Stimulated activated CD8-positive, alpha-beta memory T cell treated with anti-CD3 and anti-CD28 coated beads, Interleukin-15, amount 100 ng/mL, for 24 hours (primary cell): ENCODE measurements at regions not wholly inside any gene's neighbourhood (a gene's known extent, or its start where the extent isn't known, plus 50 kb on each side); places are given as distances from the start of the nearest gene placed in this dataset.

Source experiments
- DNase-seq: peaks from one replicate; pipeline ENCODE4 v3.0.0-alpha.2; 2020; ENCODE audit warnings: low read depth

GRCh38 chr2:144280009-144280408 is 239.9 kb downstream of the ZEB2 start:
- no peak for DNase-seq

- no peak for DNase-seq
Measured at GRCh38 chr2:144279165-144279564, 240.8 kb downstream of the ZEB2 start.

GRCh38 chr2:144277622-144278354 is 242.1 kb downstream of the ZEB2 start:
- DNase-seq = no peak

GRCh38 chr2:144275340-144275739 is 244.6 kb downstream of the ZEB2 start:
- no peak for DNase-seq

GRCh38 chr2:144274131-144274530 is 245.8 kb downstream of the ZEB2 start:
- no peak for DNase-seq

GRCh38 chr2:144270951-144271350 is 249.0 kb downstream of the ZEB2 start:
- DNase-seq = no peak

- no peak for DNase-seq
Measured at GRCh38 chr2:144268036-144268678, 251.8 kb downstream of the ZEB2 start.

GRCh38 chr2:144267239-144267638 is 252.7 kb downstream of the ZEB2 start:
- no peak for DNase-seq

GRCh38 chr2:144265654-144266053 is 254.3 kb downstream of the ZEB2 start:
- DNase-seq = no peak

GRCh38 chr2:144261966-144262365 is 258.0 kb downstream of the ZEB2 start:
- no peak for DNase-seq

- DNase-seq = no peak
Measured at GRCh38 chr2:144261336-144261735, 258.6 kb downstream of the ZEB2 start.

GRCh38 chr2:144259332-144259731 is 260.6 kb downstream of the ZEB2 start:
- DNase-seq = no peak

GRCh38 chr2:144258154-144258553 is 261.8 kb downstream of the ZEB2 start:
- DNase-seq = no peak

- no peak for DNase-seq
Measured at GRCh38 chr2:144256996-144257707, 262.8 kb downstream of the ZEB2 start.

- no peak for DNase-seq
Measured at GRCh38 chr2:144254342-144255235, 265.3 kb downstream of the ZEB2 start.

GRCh38 chr2:144253743-144254142 is 266.2 kb downstream of the ZEB2 start:
- DNase-seq = no peak

- DNase-seq = no peak
Measured at GRCh38 chr2:144252694-144253093, 267.2 kb downstream of the ZEB2 start.

GRCh38 chr2:144249035-144249637 is 270.8 kb downstream of the ZEB2 start:
- DNase-seq = no peak

GRCh38 chr2:144248350-144249034 is 271.4 kb downstream of the ZEB2 start:
- no peak for DNase-seq

- DNase-seq = no peak
Measured at GRCh38 chr2:144244938-144245337, 275.0 kb downstream of the ZEB2 start.

- no peak for DNase-seq
Measured at GRCh38 chr2:144242311-144242710, 277.6 kb downstream of the ZEB2 start.
